ENCODE measurements at regions not wholly inside any gene's neighbourhood (a gene's known extent, or its start where the extent isn't known, plus 50 kb on each side); places are given as distances from the start of the nearest gene placed in this dataset.

DNA sequence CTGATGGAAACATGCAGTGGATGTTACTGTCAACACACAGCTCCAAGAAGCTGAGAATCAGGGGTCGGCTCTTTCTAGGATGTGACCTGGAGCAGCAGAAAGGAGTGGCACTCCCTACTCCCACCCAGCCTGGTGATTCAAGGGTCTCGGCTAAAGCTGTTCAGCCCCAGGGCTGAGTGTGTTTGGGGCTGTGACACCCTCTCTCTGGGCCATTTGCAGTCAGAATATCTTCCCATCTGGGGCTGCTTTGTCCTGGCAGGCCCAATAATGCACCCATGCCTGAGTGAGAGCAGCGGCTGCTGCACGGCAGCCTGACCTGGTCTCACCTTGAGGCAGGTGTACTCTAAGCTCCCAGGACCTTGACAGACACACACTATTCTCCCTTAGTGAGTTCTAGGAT is 52.5 kb upstream of the AJAP1 start:
- Histone ChIP-seq H3K27ac (no peak overlapping the region), H3K4me1 (replicated peaks) (no peaks in the 10 kb centered on the region), H3K4me3 (no peak overlapping the region), H3K9me3 (replicated peaks) (peaks cover 5% of the 10 kb centered on the region; the same call in 1 of the 2 replicates), H3K27me3 (replicated peaks) (no peaks in the 10 kb centered on the region), H3K36me3 (no peaks in the 10 kb centered on the region)
- no peak for DNase-seq (ENCODE audit: low read depth in 1 of 2, low spot score in 2 of 2)

DNA sequence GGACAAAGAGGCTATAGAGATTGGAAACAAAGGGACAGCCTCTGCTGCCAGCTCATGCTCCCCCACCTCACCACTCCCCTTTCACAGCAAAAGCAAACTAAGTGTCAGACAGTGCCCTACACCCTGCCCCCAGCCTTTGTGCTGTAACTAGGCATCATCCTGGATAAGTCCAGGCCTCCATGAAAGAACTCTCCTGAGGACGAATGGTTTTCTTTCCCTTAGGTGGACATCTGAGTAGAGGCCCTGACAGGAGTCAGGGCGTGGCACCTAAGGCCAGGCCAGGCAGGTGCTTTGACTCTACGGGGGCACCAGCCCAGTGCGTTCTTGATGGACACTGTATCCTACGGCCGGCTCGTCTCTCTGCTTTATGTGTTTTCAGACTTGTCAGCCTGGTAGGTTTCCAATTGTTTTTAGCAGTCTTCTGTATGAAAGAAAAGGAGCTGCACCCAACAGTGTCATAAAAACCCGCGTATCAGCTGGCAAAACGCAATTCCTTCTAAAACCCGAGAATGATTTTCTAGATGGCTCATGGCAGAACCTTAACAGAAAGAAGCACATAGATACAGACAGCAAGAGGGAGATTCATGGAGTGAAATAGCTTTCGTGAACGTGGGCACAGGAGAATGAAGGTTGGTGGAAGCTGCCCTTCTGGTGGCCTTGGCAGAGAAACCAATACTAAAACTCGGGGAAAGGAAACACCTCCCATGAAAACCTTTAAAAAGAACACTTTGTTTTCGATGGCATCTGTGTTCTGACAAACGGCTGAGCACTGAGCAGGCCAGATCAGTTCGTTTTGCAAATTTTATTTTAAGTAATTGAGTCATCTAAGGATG is 51.7 kb upstream of the AJAP1 start:
- DNase-seq (ENCODE audit: low read depth in 1 of 2, low spot score in 2 of 2), result no peak
- Histone ChIP-seq H3K27me3 (replicated peaks) (no peaks in the 10 kb centered on the region), H3K27ac (no peak overlapping the region), H3K9me3 (replicated peaks) (peaks cover 7% of the 10 kb centered on the region; the same call in 1 of the 2 replicates), H3K4me3 (no peak overlapping the region), H3K36me3 (no peaks in the 10 kb centered on the region), H3K4me1 (replicated peaks) (no peaks in the 10 kb centered on the region)

DNA sequence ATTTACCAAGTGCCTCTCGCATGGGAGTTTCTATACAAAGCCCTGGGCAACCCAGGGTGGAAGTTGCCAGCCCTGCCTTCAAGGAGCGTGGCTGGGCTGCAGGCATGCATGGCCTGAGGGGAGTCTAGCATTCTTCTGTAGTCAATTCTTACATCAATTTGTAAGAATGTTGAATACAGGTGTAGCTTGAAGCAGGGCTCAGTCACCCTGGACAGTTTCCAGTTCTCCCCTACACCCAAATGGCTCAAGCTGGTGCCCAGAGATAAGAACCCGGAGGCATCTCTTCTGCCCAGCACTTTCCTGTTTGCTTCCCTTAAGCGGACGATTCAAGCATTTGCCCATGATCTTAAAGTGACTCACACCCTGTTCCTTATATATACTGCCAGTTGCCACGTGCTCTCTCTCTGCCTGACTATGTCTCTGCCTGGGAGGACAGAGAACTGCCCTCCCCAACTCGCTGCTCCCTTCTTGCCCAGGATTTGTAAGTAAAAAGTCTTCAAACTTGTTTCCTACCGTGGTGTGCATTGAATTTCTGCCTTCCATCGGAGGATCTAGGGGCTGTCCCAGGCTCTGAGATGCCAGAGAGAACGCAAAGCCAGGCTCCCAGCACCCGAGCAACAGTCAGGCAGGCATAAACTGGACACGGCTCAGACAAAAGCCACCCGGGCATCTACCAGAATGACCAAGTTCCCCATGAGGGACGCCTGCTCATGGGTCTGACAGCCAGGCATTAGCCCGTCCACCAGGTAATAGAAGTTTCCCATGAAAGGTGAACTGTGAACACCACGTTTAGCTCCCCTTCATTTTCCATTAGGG is 50.9 kb upstream of the AJAP1 start:
- Histone ChIP-seq H3K9me3 (replicated peaks) (peaks cover 10% of the 10 kb centered on the region; the same call in 1 of the 2 replicates), H3K36me3 (no peaks in the 10 kb centered on the region), H3K4me1 (replicated peaks) (no peaks in the 10 kb centered on the region), H3K4me3 (no peak overlapping the region), H3K27me3 (replicated peaks) (no peaks in the 10 kb centered on the region), H3K27ac (no peak overlapping the region)
- no peak for DNase-seq (ENCODE audit: low read depth in 1 of 2, low spot score in 2 of 2)
